M059J (cell line): ENCODE measurements at regions not wholly inside any gene's neighbourhood (a gene's known extent, or its start where the extent isn't known, plus 50 kb on each side); places are given as distances from the start of the nearest gene placed in this dataset.
"Not testable (repeated sequence)": the region's sequence is repeated elsewhere in the genome, so short reads cannot be mapped to it uniquely, and the experiment has no call there.

ENCODE experiments used
- DNase-seq: peaks from one replicate; pipeline ENCODE4 v3.0.0-alpha.2; 2012; ENCODE audit warnings: low read depth

DNA sequence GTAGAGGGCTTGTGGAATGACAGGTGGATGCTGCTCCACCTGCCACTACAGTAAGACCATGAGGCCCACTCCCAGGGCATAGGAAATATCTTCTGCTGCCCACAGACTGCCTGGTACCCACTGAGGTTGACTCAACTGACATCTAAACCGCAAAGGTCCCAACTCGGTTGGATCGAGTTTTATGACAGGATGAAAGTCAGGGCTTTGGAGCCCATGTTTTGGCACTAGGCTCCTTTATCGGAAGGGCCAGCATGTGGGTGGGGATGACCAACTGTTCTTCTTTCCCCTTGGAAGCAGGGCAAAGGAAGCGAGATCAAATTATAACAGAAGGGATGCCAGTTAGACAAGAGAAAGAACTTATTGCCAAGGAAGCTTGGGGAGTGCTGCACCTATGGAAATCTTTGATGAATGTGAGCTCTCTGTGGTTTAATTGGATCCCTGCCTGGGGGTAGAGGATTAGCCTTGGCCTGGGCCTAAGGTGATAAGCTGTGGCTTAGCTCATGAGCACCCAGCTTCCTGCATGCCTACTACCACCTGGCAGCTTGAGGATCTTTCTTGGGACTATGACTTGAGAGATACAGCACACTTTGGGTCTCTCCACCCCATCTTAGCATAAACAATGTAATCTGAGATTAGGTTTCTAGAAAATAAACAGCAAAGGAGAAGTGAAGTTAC is 121.8 kb downstream of the KCNA5 start:
- peak; percentile 89 for DNase-seq

DNA sequence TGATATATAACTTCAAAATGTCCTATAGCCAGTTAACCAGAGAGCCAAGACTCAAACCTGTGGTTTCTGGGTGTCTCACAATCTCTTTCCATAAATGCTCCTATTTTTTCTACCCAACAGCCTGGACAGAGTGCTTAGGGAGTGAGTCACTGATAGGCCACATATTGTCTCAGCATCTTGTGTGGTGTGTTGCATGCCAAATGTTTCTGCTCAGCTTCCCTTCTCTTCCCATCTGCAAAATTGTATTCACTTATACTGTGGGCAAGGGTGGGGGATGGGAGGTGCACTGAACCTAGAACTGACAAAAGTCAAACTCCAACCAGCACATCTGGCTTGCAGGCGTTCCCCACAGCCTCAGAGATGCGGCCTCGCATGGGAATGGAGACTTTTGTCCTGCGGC is 123.3 kb downstream of the KCNA5 start:
- DNase-seq, result peak; percentile 97

DNA sequence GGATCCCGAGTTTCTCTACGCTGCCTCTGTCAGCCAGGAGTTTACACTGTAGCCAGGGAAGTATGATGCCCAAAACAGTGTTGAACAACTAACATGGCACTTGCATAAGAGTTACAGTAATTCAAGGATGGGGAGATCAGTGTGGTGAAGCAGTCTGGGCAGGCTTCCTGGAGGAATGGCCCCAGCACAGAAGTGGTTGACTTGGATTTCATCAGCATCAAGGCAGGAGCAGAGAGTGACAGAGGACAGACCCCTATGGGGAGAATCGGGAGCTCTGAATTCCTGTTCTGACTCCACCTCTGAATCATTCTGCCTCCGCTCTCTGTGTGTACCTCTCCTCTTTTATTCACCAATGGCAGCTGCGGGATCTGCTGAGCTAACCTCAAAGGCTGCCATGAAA is 124.5 kb downstream of the KCNA5 start:
- DNase-seq, result no peak

DNA sequence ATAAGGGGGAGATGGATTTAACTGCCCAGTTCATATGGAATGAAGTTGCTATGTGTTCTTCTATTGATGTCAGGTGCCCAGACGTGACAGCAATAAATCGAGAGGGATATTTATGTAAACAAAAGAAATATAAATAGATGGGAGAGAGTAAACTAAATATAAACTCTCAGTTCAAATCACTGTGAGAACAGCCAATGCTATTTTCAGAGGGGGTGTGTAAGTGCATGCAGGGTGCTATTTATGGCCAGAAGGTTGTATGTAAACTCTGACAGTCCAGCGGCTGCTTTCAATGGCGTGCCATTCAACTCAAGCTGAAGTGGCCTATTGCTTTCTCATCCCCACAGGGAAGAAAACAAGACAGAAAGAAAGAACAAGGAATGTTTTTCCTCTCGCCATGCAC is 127.2 kb downstream of the KCNA5 start:
- DNase-seq, result no peak

DNA sequence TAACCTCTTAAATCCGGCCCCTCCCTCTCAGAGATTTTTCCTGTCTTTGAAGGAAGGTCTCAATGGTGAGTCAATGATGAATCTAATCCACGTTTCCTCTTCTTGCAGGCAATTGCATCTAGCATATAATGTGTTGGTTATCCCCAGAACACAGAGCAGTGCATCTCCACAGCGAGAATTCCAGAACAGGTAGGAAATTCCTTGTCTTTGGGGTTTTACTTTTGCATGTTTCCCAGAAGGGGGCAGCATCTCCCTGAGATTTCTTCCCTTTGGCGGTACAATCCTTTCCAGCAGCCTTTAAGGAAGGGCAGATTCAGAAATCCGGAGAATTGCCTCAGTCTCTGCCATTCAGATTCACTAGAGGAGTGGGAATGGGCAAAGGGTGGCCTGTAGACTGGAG is 128.0 kb downstream of the KCNA5 start:
- DNase-seq, result peak; percentile 77

DNA sequence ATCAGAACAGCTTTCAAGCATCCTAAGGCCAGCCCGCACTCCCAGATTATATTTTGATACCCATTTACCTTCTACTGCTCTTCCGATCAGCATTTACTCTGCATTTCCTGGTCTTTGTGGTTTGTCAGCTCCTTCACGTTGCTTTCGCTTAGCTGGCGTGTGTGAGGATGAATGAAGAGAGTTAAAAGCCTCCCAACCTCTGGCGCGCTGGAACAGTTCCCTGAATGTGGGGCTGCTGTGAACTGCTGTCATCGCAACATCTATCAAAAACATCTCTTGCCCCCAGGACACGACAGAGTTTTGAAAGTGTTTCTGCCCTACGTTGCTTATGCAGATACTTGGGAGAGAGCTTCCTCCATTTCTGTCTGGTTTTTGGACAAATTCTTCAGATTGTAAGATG is 129.2 kb downstream of the KCNA5 start:
- DNase-seq, result no peak

DNA sequence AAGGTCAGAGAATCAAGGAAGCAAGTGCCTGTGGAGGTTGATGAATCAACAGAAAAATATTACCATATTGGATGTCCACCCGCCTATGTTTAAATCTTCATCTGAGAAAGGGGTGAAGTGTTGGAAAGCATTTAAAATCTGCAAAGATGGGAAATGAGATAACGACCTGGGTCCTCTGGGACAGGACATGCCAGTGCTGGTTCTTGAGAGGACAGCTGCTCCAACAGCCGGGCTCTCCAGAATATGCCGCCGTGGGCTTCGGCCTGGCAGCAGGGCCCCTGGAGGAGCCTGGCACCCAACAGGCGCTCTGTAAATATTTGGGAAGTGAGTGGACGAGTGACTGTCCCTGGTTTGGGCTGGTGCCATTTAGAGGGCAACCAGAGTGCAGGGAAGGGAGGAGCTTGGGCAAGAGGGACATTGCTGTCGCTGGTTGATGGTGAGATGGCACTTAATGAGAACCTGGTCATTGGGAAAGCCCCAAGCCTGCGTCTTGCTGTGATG is 129.9 kb downstream of the KCNA5 start:
- DNase-seq, result peak; percentile 92

DNA sequence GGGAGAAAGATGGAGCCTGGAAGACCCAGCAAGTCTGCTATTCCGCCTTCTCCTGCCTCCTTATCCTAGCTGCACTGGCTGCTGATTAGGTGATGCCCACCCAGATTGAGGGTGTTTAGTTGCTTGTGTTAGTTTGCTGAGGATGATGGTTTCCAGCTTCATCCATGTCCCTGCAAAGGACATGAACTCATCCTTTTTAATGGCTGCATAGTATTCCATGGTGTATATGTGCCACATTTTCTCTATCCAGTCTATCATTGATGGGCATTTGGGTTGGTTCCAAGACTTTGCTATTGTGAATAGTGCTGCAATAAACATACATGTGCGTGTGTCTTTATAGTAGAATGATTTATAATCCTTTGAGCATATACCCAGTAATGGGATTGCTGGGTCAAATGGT is 131.7 kb downstream of the KCNA5 start:
- not testable (repeated sequence) for DNase-seq

DNA sequence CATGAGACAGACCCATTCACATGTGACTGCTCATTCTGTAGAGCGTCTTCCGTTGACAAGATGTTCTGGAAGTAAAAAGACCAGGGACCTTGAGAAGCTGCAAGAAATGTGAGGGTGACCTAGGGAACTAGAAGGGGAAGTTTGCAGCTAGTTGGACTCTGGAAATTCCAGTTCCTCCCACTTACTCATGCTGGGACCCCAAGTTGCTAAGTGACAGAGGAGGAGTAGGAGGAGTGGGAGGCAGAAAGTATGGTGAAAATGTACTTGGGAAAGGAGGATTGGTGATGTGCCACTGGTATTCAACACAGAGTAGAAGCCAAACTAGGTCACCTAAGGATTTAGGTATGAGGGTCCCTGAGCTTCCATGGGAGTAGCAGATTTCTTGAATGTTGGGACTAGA is 132.4 kb downstream of the KCNA5 start:
- no peak for DNase-seq

DNA sequence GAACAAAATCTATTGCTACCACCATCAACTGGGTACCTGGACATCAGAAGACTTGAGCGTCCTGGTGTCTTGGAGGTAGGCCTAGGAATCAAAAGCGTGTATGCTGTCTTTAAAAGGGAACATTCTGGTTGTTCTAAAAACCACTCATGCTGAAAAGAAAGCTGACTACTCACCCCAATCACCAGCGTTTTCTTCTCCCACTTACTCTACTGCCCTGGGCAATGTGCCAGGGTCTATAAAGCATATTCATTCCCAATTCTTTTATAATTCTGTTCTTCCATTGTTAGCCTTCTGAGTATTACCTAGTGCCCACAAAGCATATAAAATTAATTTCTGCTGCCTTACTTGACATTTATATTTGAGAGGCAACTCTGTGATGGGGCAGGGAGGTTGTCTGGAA is 133.4 kb downstream of the KCNA5 start:
- DNase-seq, result peak; percentile 53

DNA sequence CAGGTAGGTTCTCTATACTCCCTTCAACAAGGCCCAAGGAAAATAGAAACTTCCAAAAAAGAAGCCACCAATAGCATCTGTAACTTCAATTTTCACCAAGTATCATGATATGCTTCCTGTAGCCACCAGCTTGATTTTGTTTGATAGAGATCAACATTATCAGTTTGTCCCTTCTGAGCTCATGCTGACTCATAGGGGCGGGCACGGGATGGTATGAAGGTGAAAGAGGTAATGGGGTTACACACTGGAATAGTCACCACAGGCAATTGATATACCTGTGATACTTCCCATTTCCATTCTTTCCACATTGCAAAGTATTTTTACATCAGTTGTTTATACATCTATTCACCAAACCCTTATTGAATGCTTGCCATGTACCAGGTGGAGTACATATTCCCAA is 134.1 kb downstream of the KCNA5 start:
- DNase-seq, result peak; percentile 70

DNA sequence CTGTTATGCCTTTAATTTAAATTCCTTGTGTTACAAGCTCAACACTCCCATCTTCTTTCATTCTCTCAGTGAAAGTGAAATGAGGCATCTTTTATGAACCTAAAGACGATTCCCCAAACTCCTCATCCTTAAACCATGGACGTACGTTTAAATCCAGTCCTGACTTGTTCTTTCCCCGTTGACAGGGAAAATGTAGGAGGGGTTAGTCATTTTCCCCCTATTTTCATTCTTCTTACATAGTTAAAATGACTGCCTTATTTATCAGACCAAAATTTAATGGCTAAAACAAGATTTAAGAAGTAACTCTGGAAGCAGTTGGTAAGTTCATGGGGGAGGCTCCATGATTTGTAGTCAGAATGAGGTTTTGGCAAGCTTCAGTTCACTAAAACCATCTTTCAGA is 134.9 kb downstream of the KCNA5 start:
- DNase-seq, result no peak

DNA sequence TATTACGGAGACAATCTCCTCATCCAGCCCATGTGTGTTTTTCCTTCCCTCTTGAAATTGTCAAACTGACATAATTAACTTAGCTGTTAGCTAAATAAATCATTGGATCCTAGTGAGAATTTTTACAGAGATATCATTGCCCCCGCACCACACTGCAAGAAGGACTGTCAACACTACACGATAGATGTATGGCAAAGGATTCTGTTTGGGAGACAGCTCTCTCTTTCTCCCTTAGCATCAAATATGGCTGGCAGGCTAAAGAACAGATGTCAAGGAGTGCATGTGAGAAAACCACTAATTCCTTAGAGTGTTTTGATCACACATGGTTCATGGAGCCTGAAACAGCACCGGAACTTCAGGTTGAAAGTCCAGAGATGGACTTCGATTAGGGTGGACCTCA is 136.8 kb downstream of the KCNA5 start:
- DNase-seq, result no peak

DNA sequence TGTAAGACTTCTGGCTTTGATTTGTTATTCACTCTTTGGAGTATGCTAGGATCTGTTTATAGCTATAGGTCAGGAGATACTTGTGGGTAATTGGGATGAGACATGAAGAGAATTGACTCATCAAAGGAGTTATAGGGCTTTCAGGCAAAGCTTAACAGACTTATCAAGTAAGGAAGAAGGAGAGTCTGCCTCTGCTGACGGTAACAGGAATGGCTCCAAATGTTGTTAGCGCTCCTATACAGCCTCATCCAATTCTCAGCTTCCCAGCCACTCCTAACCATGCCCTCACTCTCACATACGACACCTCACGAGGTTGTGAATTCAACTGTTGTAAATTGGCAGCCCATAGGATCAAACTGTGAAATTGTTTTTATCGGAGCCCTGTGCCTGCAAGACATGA is 140.5 kb downstream of the KCNA5 start:
- peak; percentile 40 for DNase-seq

DNA sequence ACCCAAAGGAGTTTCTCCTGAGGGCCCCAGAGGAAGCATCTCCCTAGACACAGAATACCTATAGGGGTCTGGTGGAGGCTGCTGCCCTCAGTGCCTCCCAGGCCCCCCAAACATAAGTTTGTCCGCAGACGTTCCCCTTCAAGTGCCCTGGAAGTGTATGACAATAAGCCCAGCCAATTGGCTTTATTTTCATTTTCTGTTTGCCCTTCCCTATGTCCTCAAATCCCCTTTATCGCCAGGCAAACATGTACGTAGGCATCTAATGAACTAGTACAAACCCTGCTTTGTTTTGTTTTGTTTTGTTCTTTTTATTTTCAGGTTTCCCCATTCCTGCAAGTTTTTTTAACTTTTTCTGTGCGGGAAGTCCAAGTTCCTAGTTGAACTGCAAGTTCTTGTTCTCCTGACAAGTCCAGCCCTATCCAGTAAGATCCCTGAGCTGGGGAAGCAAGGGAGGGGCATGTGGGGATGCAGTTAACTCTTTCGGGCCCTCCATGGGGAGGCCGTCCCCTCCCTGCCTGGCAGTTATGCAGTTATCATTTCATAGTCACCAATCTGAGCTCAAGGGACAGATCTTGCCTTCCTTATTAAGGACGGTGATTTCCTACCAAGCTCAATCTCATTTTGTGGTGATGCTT is 141.9 kb downstream of the KCNA5 start:
- no peak for DNase-seq

DNA sequence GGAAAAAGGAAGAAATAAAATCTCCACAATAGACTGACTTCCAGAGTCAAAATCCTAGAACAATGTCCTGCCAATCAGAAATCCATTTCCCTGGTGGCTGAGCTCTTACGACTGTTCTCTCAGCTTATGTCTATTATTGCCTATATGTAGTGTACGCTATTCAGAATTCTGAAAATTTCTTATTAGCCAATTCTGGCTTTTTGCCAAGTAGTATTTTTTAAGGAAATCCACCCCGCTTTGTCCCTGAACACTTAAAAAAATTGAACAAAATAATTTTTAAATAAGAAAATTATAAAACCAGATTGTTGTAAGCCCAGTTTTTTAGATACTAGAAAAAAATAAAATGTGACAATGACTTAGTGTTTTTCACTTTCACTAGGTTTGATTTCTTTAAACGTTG is 143.0 kb downstream of the KCNA5 start:
- no peak for DNase-seq

DNA sequence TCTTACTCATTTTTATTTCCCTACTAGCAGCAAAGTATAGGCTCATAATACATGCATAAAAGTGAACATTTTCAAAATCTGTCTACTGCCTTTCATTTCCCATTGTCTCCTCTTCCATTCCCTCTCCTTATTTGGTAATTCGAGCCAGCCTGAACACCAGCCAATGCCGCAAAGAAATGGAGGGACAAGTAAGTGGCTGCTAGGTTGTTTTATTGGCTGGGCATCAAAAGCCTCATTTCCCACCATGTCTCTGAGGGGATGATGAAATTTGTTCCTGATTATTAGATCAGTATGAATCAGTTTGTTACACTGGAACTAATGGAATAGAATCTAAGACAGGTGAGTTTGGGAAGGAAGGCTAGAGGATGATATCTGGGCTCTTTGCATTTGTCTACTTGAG is 143.5 kb downstream of the KCNA5 start:
- peak; percentile 49 for DNase-seq

DNA sequence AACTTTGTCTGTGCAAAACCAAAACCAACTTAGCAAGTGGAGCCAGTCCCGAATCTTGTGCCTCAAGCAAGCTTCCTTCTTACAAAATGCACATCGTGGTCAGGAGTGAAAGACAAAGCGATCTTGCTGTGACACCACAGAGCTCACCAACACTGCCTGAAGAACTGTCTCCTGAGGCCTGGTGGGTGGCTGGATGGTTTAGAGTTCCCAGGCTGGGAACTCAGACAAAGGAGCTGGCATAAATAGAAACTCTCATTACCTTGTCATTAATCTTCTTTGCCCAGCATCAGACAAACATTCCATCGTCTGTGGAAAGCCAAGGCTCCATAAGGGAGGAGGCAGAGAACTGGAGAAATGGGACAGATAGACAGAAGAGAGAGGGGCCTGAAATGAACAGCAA is 144.8 kb downstream of the KCNA5 start:
- no peak for DNase-seq

DNA sequence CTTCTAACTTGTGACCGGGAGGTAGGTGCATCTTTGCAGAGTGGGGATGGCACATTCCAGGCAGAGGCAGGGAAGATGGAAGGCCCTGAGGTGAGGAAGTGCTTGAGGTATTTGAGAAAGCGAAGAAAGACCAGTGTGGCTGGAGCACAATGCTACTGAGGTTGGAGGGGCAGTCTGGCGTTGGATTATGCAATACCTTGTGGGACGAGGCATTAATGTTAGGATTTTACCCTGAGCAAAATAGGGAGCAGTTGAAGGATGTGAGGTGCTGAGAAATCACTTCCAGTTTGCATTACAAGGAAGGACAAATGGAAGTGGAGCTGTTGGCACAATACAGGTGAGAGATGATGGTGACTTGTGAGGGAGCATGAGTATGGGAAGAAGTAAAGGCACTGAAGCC is 145.5 kb downstream of the KCNA5 start:
- DNase-seq, result no peak

DNA sequence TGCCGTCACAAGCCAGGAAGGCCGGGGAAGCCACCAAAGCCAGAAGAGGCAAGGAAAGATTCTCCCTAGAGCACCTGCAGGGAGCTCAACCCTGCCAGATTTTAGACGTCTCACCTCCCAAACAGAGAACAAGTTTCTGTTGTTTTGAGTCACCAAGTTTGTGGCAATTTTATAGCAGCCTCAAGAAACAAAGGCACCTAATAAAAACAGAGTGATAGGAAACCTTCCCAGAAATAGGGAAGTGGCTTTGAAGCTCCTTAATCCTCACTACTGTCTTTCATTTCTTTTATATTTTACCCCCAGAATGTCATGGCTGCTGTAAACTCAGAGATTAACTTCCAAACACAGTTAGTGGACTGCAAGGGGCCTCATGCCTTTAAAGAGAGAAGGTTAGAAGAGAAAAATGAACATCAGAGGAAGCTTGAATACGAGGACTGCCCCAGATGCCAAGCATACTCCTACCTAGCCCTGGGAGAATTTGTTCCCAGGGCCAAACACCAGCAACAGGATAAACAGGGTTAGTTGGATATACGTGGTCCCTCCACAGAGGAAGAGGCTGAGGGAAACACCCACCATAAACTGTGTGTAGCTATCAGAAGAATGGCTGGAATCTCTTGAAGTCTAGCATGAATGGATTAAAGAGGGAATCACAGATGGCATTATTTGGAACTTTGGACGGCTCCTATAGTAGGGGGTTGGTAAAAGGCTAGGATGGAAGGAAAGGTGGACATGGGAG is 148.3 kb downstream of the KCNA5 start:
- peak; percentile 60 for DNase-seq

DNA sequence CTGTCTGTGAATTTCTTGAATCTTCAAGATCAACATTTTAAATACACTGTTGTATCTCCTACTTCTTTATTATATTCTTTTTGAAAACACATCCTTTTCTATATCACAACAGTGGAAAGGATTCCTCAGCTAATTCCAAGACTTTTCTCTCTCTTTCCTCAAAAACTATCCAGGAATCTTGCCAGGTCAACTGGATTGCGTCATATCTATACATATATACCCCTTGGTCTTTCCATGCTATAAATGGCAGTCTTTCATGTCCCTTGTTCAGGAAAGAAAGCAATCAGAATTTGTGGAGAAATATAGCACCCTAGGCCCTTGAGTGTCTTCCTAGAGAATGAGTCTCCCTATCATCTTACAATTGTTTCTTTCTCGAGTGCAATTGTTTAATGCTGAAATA is 149.0 kb downstream of the KCNA5 start:
- DNase-seq, result no peak

DNA sequence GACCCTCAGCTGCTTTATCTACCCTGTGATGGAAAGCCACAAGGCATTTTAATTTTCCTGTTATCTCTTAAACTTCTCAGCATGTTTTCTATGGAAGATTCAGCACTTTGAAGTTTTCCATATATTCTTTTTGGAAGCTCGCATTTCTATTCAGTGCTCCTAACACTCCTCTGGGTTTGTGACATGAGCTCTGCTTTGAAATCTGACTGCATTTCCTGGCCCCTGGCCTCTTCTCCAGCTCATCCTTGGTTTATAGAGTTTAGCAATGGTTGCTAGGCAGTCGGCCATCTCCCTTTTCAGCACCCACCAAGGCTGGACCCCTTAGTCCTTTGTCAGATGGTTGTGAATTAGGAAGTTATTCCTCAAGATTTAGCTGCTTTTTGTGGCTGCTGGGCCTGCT is 150.6 kb downstream of the KCNA5 start:
- DNase-seq, result no peak

DNA sequence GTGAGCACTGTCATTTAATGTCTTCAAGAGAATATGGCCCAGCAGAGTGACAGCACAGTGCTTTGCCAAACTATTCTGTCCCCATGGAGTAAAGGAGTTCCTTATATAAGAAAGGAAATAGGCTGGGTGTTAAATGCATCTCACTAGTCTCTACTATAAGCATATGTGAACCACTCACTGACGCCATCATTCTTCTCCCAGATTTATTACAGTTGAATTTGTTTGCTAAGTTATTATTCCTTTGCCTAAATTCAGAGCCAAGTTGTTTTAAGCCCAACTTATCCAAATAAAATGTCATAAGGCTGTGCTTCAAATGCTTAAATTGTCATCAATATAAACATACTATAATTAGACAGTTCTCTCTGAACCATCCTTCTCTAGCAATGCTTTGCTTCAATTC is 151.6 kb downstream of the KCNA5 start:
- DNase-seq, result no peak
